NCI-H2196 (cell line): ENCODE measurements at regions not wholly inside any gene's neighbourhood (a gene's known extent, or its start where the extent isn't known, plus 50 kb on each side); places are given as distances from the start of the nearest gene placed in this dataset.

Experiments used
- DNase-seq: peaks from one replicate; lab custom pipeline; 2025; ENCODE audit not compliant: unreplicated experiment; lab: John Stamatoyannopoulos, UW

DNA sequence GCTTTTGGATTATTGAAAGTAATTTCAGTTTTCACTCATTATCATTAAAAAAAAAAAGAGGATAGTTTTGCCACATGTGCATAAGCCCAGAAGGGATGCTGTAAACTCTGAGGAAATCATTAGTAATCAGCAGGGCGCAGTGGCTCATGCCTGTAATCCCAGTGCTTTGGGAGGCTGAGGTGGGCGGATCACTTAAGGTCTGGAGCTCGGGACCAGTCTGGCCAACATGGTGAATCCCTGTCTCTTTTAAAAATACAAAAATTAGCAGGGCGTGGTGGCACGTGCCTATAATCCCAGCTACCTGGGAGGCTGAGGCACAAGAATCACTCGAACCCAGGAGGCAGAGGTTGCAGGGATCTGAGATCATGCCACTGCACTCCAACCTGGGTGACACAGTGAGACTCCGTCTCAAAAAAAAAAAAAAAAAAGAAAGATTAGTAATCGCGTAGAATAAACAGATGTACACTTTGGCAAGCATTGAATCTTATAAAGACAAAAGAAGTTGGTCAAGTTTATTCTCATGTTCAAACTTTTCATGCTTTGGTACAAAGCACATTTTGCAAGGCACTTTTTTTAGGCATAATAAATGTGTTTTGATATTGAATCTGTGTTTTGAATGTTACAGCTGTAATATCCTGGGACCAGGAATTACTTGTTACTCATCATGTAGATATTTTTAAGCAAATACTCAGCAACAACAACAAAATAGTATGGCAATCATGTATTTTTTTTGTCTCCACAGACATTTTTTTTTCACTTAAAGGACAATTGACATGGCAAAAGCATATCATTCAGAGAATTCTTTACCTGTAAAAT is 93.2 kb upstream of the AGTR1 start:
- DNase-seq = no peak

DNA sequence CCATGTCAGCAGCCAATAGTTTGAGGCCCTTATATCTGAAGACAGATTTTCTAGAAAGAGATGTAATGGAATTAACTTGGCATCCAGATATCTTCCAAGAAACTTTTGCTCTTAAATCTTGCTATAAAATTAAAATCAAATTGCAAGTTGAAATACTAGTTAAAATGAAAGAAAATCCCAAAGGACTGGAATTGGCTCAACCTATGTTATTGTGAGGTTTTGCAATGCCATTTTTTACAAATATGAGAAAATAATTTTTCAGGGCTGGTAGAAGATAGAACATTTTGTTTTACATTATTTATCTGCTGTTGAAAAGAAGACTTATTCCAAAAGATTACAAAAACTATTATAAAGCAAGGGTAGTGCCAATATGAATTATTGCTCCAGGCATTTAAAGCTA is 92.2 kb upstream of the AGTR1 start:
- no peak for DNase-seq

DNA sequence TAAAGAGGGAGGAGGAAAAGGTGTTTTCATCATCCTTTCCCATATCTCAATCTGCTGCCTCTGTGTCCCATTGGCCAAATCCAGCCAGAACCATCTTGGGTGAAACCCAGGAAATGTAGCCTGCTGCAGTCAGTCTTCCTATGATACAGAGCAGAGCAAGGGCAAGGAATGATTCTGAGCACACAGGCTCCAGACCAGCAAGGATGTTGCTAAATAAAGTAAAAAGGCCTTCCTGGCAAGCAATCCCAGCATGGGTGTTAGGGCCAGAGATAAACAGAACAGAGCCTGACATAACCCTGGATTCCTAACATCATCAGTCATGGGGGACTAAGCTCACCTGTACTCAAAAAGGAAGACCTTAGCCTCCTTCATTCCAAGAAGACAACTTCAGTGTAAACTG is 90.7 kb upstream of the AGTR1 start:
- DNase-seq = no peak

DNA sequence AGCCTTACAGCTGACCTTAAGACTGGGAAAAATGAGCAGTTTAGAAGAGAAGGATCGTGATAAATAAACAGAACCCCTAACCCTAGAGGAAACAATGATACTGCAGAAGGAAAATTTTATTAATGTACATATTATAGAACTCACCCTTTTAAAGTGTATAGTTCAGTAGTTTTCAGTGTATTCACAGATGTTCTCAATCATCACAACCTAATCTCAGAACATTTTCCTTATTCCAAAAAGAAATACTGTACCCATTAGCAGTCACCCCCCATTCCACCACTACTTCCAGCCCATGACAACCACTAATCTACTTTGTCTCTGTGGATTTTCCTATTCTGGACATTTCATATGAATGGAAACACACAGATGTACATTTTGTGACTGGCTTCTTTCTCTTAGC is 90.2 kb upstream of the AGTR1 start:
- no peak for DNase-seq

DNA sequence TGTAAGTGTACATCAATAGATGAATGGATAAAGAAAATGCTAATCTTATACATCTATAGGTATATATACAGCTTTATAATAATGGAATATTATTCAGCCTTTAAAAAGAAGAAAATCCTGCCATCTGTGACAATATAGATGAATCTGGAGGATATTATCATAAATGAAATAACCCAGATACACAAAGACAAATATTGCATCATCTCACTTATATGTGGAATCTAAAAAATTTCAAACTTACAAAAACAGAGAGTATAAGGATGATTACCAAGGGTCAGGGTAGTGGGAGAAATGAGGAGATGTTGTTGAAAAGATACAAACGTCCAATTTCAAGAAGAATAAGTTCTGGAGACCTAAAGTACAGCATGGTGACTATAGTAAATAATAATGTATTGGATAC is 85.4 kb upstream of the AGTR1 start:
- no peak for DNase-seq

DNA sequence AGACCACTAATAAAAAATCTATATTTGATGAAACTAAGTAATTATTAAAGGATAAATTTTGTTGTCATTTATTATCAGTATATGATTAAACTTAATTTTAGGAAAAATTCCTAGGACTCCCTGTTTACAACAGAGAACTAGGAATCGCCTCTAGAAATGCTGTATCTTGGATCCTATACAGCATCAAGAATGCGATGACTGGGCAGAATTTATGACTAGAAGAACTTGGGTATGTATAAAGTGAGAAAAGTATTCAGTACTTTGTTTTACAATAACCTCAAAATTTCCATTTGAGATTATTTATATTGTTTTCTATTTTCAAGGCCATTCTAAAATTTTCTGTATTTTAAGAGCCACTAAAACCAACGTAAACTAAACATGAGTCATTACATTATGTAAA is 82.3 kb upstream of the AGTR1 start:
- DNase-seq = no peak

DNA sequence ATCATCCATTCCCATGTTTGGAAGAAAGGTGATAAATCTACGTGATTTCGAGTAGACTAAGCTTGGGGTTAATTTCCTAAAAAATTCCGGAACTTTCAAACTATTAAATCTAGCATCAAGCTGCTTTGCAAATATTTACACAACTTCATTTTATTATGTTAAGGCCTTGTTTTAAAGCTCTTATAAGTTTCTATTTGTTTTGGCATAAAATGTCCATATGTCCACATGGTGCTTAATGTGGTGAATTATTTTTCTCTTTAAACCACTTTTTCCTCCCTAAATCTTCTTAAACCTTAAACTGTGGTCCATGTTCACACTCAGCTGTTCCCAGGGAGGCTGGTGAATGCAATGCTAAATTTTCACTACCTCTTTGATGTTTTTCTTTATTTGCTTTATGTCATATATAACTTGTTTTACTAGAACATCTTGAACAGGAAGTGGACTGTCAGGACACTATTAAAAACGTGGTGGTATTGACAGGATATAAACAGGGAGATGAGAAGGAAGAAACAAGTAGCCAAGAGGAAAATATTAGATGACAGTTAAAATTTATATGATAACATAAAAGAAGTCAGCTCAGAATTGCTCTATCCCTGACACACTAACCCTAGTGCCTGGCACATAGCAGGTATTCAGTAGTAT is 72.5 kb upstream of the AGTR1 start:
- DNase-seq = no peak

DNA sequence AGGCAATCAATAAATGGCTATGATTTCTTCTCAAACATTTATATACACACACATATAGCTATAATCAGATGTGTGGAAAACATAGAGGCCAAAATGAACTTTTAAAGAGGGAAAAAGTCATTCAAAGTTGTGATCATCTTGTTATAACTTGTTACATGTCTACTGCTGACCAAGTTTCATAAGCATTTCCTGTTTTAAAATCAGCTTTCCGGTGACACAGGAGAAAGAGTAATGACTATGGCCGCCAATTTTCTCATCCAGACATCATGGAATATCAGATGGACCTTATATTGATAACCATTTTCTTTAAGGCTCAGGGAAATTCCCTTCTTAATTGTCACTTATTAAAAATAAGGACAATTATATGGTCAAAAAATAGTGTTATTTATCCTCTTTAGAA is 71.7 kb upstream of the AGTR1 start:
- DNase-seq = no peak

DNA sequence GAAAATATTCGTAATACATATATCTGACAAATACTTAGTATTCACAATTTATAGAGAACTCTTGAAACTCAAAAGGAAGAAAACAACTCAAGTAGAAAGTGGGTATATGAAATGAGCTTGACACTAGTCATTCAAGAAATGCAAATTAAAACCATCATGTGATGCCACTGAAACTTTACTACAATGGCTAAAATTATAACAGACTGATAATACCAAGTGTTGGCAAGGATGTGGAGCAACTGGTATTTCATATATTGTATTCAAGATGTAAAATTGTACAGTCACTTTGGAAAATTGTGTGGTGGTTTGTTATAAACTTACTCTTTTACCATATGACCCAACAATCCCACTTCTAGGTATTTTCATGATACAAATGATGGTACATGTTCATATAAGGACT is 68.7 kb upstream of the AGTR1 start:
- DNase-seq = no peak

DNA sequence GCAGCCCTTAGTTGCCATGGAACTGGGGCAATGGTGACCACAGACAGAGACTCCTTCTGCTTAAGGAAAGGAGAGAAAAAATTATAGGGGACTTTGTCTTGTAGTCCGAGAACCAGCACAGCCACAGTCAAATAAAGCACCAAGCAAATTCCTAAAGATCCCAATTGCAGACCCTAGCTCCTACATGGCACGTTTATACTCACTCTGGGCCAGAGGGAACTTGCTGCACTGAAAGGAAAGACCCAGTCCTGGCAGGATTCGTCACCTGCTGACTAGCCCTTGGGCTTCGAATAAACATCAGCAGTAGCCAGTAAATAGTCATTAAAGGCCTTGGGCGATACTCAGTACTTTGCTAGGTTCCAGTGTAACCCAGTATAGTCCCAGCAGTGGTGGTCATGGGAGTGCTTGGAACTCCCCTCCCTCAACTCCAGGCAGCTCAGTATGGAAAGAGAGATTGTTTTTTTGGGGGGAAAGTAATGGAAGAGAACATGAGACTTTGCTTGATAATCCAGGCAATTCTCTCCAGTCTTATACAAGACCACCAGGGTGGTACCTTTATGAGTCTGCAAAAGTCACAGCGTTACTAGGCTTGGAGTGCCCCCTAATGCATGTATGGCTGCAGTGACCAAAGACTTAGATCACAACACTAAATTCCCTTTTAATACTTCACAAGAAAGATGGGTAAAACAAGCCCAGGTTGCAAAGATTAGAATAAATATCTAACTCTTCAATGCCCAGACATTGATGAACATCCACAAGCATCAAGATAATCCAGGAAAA is 66.4 kb upstream of the AGTR1 start:
- DNase-seq = no peak

DNA sequence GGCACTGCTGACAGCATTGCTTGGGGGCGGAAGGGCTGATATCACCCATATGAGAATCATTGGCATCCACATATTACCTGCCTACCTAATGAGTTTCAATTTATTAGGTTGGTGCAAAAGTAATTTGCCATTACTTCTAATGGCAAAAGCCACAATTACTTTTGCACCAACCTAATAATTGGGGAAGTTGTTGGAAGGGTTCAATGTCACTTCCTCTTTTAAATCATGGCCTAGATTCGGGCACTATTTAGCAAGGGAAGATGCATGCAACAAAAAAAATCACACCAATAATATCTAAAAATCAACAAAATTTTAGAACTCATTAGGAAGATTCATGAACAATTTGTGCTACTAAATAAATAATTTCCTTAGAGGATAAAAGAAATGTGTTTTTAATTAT is 56.0 kb upstream of the AGTR1 start:
- no peak for DNase-seq

DNA sequence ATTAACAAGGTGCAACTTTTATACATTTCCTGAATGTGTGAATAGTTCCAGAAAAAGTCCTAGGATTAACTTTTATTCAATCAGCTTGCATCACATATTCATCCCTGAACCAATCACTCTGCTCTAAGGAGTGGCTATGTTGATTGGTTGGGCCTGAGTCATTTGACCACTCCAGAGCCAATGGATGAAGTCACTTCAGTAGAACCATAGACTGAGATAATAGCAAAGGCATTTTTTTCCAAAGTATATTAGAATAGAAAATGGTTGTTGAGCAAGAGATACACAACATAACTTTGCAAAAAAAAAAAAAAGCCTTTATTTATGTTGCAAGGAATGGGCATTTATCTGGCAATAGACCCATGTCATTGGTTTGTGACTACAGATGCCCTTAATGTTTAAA is 55.5 kb upstream of the AGTR1 start:
- no peak for DNase-seq

DNA sequence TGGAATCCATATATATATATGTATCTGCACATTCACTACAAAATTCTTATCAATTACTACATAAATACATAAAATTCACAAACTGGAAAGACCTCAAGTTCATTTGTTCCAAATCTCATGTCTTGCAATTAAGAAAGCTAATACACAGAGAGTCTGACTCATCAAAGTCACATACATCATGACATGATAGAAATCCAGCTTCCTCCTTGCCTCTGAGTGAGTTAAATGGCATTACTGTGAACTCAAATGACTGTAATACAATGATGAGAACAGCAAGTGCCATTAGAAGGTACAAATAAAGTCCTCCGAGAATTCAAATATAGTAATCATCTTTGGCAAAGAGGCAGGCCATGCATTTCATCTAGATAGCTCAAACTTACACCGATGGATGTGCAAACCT is 55.1 kb upstream of the AGTR1 start:
- DNase-seq = no peak

DNA sequence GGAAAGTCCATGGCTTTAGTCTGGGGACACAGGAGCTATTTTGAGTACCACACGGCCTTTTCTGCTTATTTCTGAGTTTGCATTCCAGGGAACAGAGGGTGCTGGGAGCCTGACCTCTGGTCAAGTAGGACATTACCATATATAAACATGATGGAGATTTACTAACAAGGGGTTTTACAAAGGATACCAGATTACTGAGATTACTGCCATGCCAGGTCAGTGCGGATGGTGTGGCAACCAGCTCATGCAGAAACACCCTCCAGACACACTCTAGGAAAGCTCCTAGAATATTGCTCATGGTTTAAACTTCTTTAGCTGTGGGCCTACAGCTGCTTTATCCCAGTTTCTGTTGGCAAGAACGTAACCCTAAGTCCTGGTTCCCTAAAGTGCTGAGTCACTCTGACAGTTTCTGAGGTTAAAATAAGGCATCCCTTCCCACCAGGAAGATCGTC is 54.3 kb upstream of the AGTR1 start:
- no peak for DNase-seq

DNA sequence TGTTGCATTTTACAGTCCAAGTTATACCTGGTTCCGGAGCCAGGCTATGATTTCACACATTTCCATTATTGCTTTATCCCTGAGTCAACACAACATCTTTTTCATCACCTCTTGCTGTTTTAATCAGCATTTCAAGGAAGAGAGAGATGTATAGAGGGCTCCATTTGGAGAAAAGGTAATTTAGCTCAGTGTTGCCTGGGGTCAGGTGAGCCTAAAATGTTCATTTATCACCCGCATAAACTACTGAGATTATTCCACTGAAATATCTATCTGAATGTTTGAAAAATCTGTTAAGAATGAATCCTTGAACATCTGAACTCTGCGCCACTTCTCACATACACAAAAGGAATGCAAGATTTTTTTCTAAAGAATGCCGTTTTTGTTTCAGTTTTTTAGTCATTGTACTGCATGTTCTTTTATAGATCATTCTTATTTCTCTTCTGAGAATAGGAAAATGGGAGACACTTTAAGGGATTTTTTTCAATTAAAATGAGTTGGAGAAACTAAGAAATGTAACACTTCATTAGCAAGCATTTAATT is 51.5 kb upstream of the AGTR1 start:
- no peak for DNase-seq
